Lung (tissue), 11 donors: ENCODE measurements at regions not wholly inside any gene's neighbourhood (a gene's known extent, or its start where the extent isn't known, plus 50 kb on each side); places are given as distances from the start of the nearest gene placed in this dataset.

Experiments used
- ATAC-seq: fragments of 200-7000 bp; cut with Tn5 transposase; one replicate; pipeline ENCODE4 v1.9.1; 2020; ENCODE audit warnings: moderate number of reproducible peaks; ENCODE audit not compliant: insufficient read depth, low FRiP score
- DNase-seq, 3 donors: peaks; one replicate each; pipeline ENCODE4 v3.0.0-alpha.2; 2013 to 2017
- H3K27ac ChIP-seq, 2 donors: one replicate each; pipeline ENCODE4 v1.5.1; 2013; ENCODE audit warnings: mild to moderate bottlenecking in 2 of 2, moderate library complexity in 2 of 2, control low read depth in 1 of 2, inconsistent platforms in 1 of 2, low read depth in 1 of 2, low read length in 1 of 2
- H3K27me3 ChIP-seq, 3 donors: one replicate each; pipeline ENCODE4 v1.5.1; 2013; ENCODE audit warnings: low read length in 2 of 3; ENCODE audit not compliant: control insufficient read depth in 3 of 3, insufficient read depth in 3 of 3
- H3K36me3 ChIP-seq, 4 donors: one replicate each; pipeline ENCODE4 v1.5.1; 2013; ENCODE audit warnings: low read length in 4 of 4, mild to moderate bottlenecking in 1 of 4, moderate library complexity in 1 of 4; ENCODE audit not compliant: control insufficient read depth in 4 of 4, insufficient read depth in 4 of 4
- H3K4me1 ChIP-seq, 5 donors: one replicate each; pipeline ENCODE4 v1.5.1; 2013; ENCODE audit warnings: low read length in 5 of 5, mild to moderate bottlenecking in 2 of 5, moderate library complexity in 1 of 5; ENCODE audit not compliant: control insufficient read depth in 5 of 5, insufficient read depth in 5 of 5
- H3K4me3 ChIP-seq: one replicate; pipeline ENCODE4 v1.5.1; 2013; ENCODE audit warnings: mild to moderate bottlenecking, control low read depth, moderate library complexity
- H3K9ac ChIP-seq, 2 donors: one replicate each; pipeline ENCODE4 v1.5.1; 2013; ENCODE audit warnings: low read length in 2 of 2, control low read depth in 1 of 2; ENCODE audit not compliant: insufficient read depth in 1 of 2
- H3K9me3 ChIP-seq, 4 donors: one replicate each; pipeline ENCODE4 v1.5.1; 2013; ENCODE audit warnings: low read length in 3 of 4, mild to moderate bottlenecking in 1 of 4, moderate library complexity in 1 of 4; ENCODE audit not compliant: control insufficient read depth in 4 of 4, insufficient read depth in 3 of 4
- CTCF ChIP-seq: IDR thresholded peaks from 2 replicates; pipeline ENCODE4 v1.5.1; 2012; ENCODE audit warnings: mild to moderate bottlenecking; ENCODE audit errors: control extremely low read depth, extremely low read depth
- WGBS, 2 donors: extraction: QIAGEN DNeasy Blood & Tissue Kit; methylation state at CpG; one replicate each; pipeline ENCODE4 v1.1.7; 2013; 5-methylcytosine and 5-hydroxymethylcytosine counted together
- donor health status: control.
- donor health status: control.
- donor health status: Bipolar disorder and iron deficiency.
- donor health status: healthy.
- donor health status: DM: yes; HTN: yes; CAD: no.

- H3K36me3 ChIP-seq, result no peaks in the 10 kb centered on the region
- H3K27me3 ChIP-seq, result peaks cover 0 to 17% (median 0%) of the 10 kb centered on the region in 3 donors
- no peak for TF ChIP-seq CTCF
- no peaks in the 10 kb centered on the region for H3K4me1 ChIP-seq
- no peak overlapping the region for H3K27ac ChIP-seq
- DNase-seq (peak in 1 of 3 donors; percentile 13), ATAC-seq (no peak)
- no peak overlapping the region for H3K9ac ChIP-seq
- WGBS, 2 donors, result 25 to 41% methylated on average over 32 of the region's 32 CpGs
- H3K4me3 ChIP-seq, result no peak overlapping the region
- peaks cover 0 to 2% (median 0%) of the 10 kb centered on the region in 4 donors for H3K9me3 ChIP-seq
Measured at GRCh38 chr21:33151941-33152731, 77.6 kb upstream of the IFNAR2 start.

GRCh38 chr21:33152732-33153130, 77.0 kb upstream of the IFNAR2 start:
- ATAC-seq (no peak), DNase-seq (no peak)
- 93 to 97% methylated on average over 13 of the region's 13 CpGs for WGBS, 2 donors
- H3K9ac ChIP-seq, result no peak overlapping the region
- H3K4me3 ChIP-seq, result no peak overlapping the region
- no peak overlapping the region for H3K27ac ChIP-seq
- TF ChIP-seq CTCF, result no peak
- H3K9me3 ChIP-seq, result peaks cover 0 to 4% (median 0%) of the 10 kb centered on the region in 4 donors
- H3K36me3 ChIP-seq, result no peaks in the 10 kb centered on the region
- H3K27me3 ChIP-seq, result peaks cover 0 to 17% (median 0%) of the 10 kb centered on the region in 3 donors
- no peaks in the 10 kb centered on the region for H3K4me1 ChIP-seq

- no peaks in the 10 kb centered on the region for H3K4me1 ChIP-seq
- peaks cover 0 to 15% (median 0%) of the 10 kb centered on the region in 3 donors for H3K27me3 ChIP-seq
- H3K27ac ChIP-seq, result no peak overlapping the region
- no peak overlapping the region for H3K4me3 ChIP-seq
- no peak overlapping the region for H3K9ac ChIP-seq
- no peaks in the 10 kb centered on the region for H3K36me3 ChIP-seq
- WGBS, 2 donors, result 73 to 78% methylated on average over 1 of the region's 1 CpG
- no peak for TF ChIP-seq CTCF
- ATAC-seq (no peak), DNase-seq (no peak)
- peaks cover 0 to 11% (median 0%) of the 10 kb centered on the region in 4 donors for H3K9me3 ChIP-seq
Measured at GRCh38 chr21:33155005-33155404, 74.7 kb upstream of the IFNAR2 start.
